ENCODE measurements at regions not wholly inside any gene's neighbourhood (a gene's known extent, or its start where the extent isn't known, plus 50 kb on each side); places are given as distances from the start of the nearest gene placed in this dataset.

DNA sequence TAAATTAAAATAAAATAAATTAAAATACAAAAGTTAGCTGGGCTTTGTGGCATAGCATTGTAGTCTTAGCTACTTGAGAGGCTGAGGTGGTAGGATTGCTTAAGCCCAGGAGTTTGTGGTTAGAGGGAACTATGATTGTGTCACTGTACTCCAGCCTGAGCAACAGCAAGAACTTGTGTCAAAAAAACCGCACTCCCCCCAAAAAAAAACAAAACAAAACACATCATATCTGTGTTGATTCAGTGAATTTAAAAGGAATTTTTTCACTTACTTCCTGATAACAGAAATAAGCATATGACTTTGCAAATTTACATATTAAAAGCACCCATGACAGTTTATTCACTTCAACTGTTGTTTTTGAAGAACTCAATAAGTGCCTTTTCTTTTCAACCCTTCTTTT is 68.1 kb upstream of the PELI1 start:
- Histone ChIP-seq H3K9ac (ENCODE audit: low read length) (no peak overlapping the region), H3K27me3 (ENCODE audit: control insufficient read depth, insufficient read depth, low read length) (no peaks in the 10 kb centered on the region), H3K9me3 (ENCODE audit: control insufficient read depth, insufficient read depth, low read depth, low read length) (no peaks in the 10 kb centered on the region), H3K27ac (ENCODE audit: low read depth, low read length) (no peak overlapping the region), H3K36me3 (ENCODE audit: control insufficient read depth, insufficient read depth, low read length) (no peaks in the 10 kb centered on the region), H3K4me1 (ENCODE audit: control insufficient read depth, insufficient read depth, low read length) (peaks cover 24% of the 10 kb centered on the region), H3K4me3 (ENCODE audit: low read depth, low read length) (no peak overlapping the region)

DNA sequence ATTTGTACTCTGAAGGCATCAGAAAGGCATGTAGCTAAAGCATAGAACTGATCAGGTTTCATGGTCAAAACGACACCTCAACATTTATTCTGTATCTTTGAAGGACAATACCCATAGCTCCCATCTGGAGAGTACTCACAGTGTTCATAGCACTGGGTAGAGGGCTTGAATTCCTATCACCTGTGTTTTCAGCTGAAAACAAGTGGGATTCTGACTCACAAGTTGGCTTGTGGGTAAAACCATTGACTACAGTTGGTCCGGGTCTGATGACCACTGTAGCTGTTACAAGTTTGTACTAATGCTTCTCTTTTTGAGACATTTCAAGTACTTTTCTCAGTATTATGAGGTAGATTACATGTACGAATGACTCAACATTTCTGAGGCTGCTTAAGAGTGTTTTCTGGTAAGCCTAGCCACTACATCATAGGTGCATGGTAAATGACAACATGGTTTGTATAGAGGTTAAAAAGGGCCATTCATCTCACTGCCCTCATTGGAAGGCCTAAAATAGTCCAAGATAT is 68.6 kb upstream of the PELI1 start:
- peaks cover 28% of the 10 kb centered on the region for H3K4me1 ChIP-seq (ENCODE audit: control insufficient read depth, insufficient read depth, low read length)
- no peak overlapping the region for H3K27ac ChIP-seq (ENCODE audit: low read depth, low read length)
- no peak overlapping the region for H3K9ac ChIP-seq (ENCODE audit: low read length)
- no peaks in the 10 kb centered on the region for H3K36me3 ChIP-seq (ENCODE audit: control insufficient read depth, insufficient read depth, low read length)
- no peaks in the 10 kb centered on the region for H3K9me3 ChIP-seq (ENCODE audit: control insufficient read depth, insufficient read depth, low read depth, low read length)
- no peaks in the 10 kb centered on the region for H3K27me3 ChIP-seq (ENCODE audit: control insufficient read depth, insufficient read depth, low read length)
- no peak overlapping the region for H3K4me3 ChIP-seq (ENCODE audit: low read depth, low read length)

DNA sequence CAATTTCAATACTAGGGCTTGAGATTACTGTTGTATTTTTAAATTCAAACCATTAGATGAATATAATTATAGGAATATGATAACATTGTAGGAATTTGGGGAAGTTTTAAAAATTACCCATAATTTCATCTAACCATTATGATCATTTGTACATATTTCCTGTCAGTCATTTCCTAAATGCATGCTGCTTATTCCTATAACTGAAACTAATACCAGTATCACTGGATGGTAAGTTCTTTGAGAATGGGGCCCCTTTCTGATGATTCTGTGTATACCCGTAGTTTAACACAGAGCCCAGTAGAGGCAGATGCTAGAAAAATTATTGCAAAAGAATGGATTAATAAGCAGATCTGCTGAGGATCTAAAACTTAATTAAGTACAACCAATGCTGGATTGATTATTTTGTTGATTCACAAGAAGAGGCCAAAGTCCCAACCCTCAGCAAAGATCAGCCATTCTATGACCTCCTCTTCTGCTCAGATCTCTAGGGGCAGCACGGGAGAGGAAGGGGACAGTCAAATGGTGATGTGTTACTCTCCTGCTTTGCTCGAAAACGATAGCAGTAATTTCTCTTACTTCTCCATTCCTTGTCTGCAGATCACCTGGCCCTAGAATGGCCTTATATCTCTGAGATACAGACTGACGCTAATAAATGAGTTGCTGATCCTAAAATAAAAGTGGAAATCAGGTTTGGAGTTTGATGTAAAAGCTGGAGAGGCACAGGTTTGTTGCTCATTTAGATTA is 69.5 kb upstream of the PELI1 start:
- no peak overlapping the region for H3K27ac ChIP-seq (ENCODE audit: low read depth, low read length)
- H3K9me3 ChIP-seq (ENCODE audit: control insufficient read depth, insufficient read depth, low read depth, low read length) = no peaks in the 10 kb centered on the region
- no peaks in the 10 kb centered on the region for H3K27me3 ChIP-seq (ENCODE audit: control insufficient read depth, insufficient read depth, low read length)
- no peak overlapping the region for H3K4me3 ChIP-seq (ENCODE audit: low read depth, low read length)
- no peaks in the 10 kb centered on the region for H3K36me3 ChIP-seq (ENCODE audit: control insufficient read depth, insufficient read depth, low read length)
- peaks cover 28% of the 10 kb centered on the region for H3K4me1 ChIP-seq (ENCODE audit: control insufficient read depth, insufficient read depth, low read length)
- no peak overlapping the region for H3K9ac ChIP-seq (ENCODE audit: low read length)

DNA sequence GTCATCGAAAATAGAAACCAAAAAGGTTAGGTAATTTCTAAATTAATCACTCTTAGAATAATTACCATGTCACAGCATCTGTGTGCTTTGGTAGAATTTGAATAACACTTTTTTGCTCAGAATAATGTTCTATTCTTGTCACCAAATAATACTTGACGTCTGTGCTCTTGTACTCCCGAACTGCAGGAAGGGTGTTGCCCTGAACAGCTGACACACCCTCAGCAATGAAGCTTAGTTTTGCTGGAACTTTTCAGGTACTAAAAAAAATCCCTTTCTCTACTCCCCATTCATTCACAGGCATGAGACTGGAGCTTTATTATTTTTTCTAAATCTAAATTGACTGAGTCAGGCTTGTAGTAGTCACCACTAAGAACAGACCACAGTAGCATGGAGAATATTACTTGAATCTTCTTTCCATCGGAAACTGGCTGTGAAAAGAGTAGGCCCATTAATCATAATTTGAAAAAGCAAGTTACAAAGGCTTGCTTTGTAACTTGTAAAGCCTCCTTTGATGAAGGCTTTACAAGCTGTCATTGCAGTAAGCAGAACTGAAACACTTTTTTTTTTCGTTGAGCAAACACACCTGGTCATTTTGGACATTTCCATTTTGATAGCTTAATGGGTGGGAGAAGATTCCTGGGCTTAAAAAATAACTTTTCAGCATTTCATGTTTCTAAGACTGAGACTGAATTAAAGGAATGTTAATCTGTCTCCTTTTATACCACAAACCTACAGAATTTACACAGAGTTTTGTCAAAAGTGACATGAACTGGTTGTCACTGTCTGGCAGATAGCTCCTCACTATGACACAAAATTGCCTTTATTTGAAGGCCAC is 70.3 kb upstream of the PELI1 start:
- Histone ChIP-seq H3K27ac (ENCODE audit: low read depth, low read length) (no peak overlapping the region), H3K4me3 (ENCODE audit: low read depth, low read length) (no peak overlapping the region), H3K36me3 (ENCODE audit: control insufficient read depth, insufficient read depth, low read length) (no peaks in the 10 kb centered on the region), H3K9me3 (ENCODE audit: control insufficient read depth, insufficient read depth, low read depth, low read length) (no peaks in the 10 kb centered on the region), H3K4me1 (ENCODE audit: control insufficient read depth, insufficient read depth, low read length) (peaks cover 29% of the 10 kb centered on the region), H3K9ac (ENCODE audit: low read length) (no peak overlapping the region), H3K27me3 (ENCODE audit: control insufficient read depth, insufficient read depth, low read length) (no peaks in the 10 kb centered on the region)

DNA sequence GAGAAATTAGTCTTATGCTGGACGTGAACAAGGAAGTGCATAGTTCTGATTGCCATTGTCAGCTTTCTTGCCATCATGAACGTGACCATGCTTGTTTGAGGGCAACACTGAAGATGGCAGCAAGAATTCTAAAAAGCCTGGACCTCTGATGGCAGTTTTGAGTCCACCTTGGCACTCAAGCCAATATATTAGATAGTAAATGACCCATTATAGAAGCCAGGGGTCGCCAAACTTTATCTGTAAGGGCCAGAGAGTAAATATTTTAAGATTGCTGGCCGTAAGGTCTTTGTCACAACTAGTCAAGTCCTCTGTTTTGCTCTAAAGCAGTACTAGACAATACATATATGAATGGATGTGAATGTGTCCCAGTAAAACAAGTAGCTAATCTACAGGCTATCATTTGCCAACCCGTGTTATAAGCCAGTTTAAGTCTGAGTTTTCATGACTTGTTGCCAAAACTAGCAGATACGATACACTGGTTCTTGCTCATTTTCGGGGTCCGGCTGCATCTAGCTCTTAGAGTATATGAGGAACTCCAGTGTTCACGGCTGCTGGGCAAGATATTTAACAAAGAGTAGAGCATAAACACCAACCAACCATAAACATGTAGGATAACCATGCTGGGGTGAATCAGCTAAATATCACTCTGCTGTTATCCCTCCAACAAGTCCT is 73.1 kb upstream of the PELI1 start:
- no peaks in the 10 kb centered on the region for H3K36me3 ChIP-seq (ENCODE audit: control insufficient read depth, insufficient read depth, low read length)
- H3K27ac ChIP-seq (ENCODE audit: low read depth, low read length) = no peak overlapping the region
- no peak overlapping the region for H3K9ac ChIP-seq (ENCODE audit: low read length)
- H3K4me1 ChIP-seq (ENCODE audit: control insufficient read depth, insufficient read depth, low read length) = peaks cover 53% of the 10 kb centered on the region
- no peaks in the 10 kb centered on the region for H3K27me3 ChIP-seq (ENCODE audit: control insufficient read depth, insufficient read depth, low read length)
- H3K4me3 ChIP-seq (ENCODE audit: low read depth, low read length) = no peak overlapping the region
- H3K9me3 ChIP-seq (ENCODE audit: control insufficient read depth, insufficient read depth, low read depth, low read length) = no peaks in the 10 kb centered on the region

DNA sequence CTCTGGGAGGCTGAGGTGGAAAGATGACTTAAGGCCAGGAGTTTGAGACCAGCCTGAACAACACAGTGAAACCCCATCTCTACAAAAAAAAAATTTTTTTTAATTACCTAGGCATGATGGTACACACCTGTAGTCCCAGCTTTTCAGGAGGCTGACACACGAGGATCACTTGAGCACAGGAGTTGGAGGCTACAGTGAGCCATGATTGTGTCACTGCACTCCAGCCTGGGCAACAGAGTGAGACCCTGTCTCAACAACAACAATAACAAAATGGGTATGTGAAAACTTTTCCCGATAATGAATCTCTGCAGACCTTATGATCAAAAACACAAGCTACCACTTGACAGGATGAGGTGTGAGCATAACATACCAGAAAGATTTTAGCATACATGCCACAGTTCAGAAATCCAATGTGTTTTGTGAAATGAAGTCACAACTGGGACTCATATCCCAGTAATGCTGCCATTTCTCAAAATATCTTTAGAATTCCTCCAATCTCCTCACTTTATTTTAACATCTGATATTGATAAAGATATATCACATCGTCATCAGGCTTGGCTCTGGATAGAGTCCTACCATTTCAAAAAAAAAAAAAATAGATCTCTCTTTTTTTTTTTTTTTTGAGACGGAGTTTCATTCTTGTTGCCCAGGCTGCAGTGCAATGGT is 74.0 kb upstream of the PELI1 start:
- Histone ChIP-seq H3K27me3 (ENCODE audit: control insufficient read depth, insufficient read depth, low read length) (no peaks in the 10 kb centered on the region), H3K4me1 (ENCODE audit: control insufficient read depth, insufficient read depth, low read length) (peaks cover 46% of the 10 kb centered on the region), H3K9ac (ENCODE audit: low read length) (no peak overlapping the region), H3K4me3 (ENCODE audit: low read depth, low read length) (no peak overlapping the region), H3K27ac (ENCODE audit: low read depth, low read length) (no peak overlapping the region), H3K9me3 (ENCODE audit: control insufficient read depth, insufficient read depth, low read depth, low read length) (no peaks in the 10 kb centered on the region), H3K36me3 (ENCODE audit: control insufficient read depth, insufficient read depth, low read length) (no peaks in the 10 kb centered on the region)

DNA sequence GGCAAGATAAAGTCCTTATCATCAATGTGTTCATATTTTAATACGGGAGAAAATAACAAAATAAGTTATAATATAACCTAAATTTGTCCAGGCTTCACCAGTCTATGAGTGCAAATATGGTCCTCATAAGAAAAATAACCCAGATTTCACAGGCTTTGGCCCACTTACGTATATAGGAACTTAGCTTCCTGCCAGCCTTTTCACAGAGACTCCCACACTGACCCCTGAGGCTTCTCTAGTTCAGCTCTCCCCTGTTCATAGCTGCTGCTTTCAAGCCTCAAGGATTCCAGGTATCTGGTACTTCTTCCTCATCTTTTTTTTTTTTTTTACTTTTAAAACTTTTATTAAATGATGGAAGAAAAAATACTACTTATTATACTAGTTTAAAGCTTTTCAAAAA is 74.9 kb upstream of the PELI1 start:
- Histone ChIP-seq H3K9ac (ENCODE audit: low read length) (no peak overlapping the region), H3K9me3 (ENCODE audit: control insufficient read depth, insufficient read depth, low read depth, low read length) (no peaks in the 10 kb centered on the region), H3K27me3 (ENCODE audit: control insufficient read depth, insufficient read depth, low read length) (no peaks in the 10 kb centered on the region), H3K4me1 (ENCODE audit: control insufficient read depth, insufficient read depth, low read length) (peaks cover 39% of the 10 kb centered on the region), H3K4me3 (ENCODE audit: low read depth, low read length) (no peak overlapping the region), H3K36me3 (ENCODE audit: control insufficient read depth, insufficient read depth, low read length) (no peaks in the 10 kb centered on the region), H3K27ac (ENCODE audit: low read depth, low read length) (no peak overlapping the region)

DNA sequence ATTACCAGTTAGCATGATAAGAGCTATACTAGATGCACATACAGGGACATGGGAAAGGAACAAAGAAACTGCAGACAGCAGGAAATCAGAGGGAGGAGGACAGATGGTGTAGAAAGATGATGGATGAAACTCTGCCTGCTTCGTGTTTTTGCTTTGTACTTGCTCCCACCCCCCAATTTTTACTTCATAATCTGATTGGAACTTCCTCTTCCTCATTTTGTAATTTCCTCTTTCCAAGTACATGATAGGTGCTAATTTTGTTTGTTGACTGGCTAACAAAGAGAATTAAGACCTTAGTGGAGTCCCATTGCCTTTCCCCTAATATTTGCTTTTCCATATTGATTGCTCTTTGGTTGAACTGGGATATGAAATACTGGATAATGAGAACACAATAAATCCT is 76.0 kb upstream of the PELI1 start:
- no peak overlapping the region for H3K4me3 ChIP-seq (ENCODE audit: low read depth, low read length)
- H3K9me3 ChIP-seq (ENCODE audit: control insufficient read depth, insufficient read depth, low read depth, low read length) = no peaks in the 10 kb centered on the region
- H3K36me3 ChIP-seq (ENCODE audit: control insufficient read depth, insufficient read depth, low read length) = no peaks in the 10 kb centered on the region
- H3K27me3 ChIP-seq (ENCODE audit: control insufficient read depth, insufficient read depth, low read length) = no peaks in the 10 kb centered on the region
- H3K4me1 ChIP-seq (ENCODE audit: control insufficient read depth, insufficient read depth, low read length) = peaks cover 34% of the 10 kb centered on the region
- H3K9ac ChIP-seq (ENCODE audit: low read length) = no peak overlapping the region
- no peak overlapping the region for H3K27ac ChIP-seq (ENCODE audit: low read depth, low read length)

DNA sequence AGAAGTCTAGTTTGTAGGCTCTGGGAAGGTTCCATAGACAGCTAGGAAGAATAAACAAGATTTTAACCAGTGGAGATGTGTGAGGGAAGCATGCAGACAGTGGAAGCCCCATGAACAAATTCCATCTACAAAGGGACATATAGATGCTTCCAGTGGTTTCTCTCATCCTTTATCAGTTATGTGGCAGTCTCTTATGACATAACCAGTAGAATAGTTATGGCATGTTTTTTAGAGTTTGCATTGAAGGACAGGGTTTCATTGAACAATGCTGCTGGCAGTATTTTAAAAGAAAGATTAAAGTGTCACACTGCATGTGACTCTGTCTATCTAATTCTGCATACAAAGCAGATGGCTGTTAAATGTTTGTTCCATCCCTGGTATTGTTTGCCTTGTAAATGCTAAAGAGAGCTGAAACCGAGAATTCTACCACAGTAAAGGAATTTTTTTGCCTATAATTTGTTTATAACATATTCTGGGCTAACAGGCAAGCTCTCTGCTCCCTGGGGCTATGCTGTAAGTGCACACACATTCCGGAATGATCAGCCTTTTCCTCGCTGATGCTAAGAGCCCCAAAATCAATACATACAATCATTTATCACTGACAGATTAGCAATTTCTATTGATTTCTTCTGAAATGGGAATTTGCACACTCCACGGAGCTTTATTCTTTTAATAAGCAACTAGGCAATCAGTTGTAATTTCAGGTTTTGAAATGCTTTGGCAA is 76.8 kb upstream of the PELI1 start:
- H3K36me3 ChIP-seq (ENCODE audit: control insufficient read depth, insufficient read depth, low read length) = no peaks in the 10 kb centered on the region
- no peaks in the 10 kb centered on the region for H3K27me3 ChIP-seq (ENCODE audit: control insufficient read depth, insufficient read depth, low read length)
- H3K9me3 ChIP-seq (ENCODE audit: control insufficient read depth, insufficient read depth, low read depth, low read length) = no peaks in the 10 kb centered on the region
- H3K27ac ChIP-seq (ENCODE audit: low read depth, low read length) = no peak overlapping the region
- H3K4me1 ChIP-seq (ENCODE audit: control insufficient read depth, insufficient read depth, low read length) = peaks cover 39% of the 10 kb centered on the region
- H3K9ac ChIP-seq (ENCODE audit: low read length) = no peak overlapping the region
- no peak overlapping the region for H3K4me3 ChIP-seq (ENCODE audit: low read depth, low read length)

DNA sequence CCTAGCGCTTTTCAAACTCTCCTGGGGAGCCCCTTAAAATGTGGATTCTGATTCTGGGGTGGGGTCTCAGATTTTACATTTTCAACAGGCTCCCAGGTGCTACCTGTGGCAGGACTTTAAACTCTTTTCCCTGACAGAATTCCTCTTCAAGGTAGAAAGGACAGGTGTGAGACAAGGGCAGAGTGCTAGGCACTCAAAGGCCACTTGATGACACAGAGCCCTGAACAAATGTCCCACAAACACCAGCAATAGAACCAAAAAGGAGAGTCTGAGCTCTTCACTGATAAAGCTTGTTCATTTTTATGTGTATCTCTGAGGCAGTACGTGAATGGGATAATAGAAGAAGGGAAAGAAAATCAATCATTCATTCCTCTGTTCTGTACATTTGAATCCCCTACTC is 77.7 kb upstream of the PELI1 start:
- no peaks in the 10 kb centered on the region for H3K9me3 ChIP-seq (ENCODE audit: control insufficient read depth, insufficient read depth, low read depth, low read length)
- H3K9ac ChIP-seq (ENCODE audit: low read length) = no peak overlapping the region
- no peak overlapping the region for H3K4me3 ChIP-seq (ENCODE audit: low read depth, low read length)
- H3K4me1 ChIP-seq (ENCODE audit: control insufficient read depth, insufficient read depth, low read length) = peaks cover 41% of the 10 kb centered on the region
- H3K27ac ChIP-seq (ENCODE audit: low read depth, low read length) = no peak overlapping the region
- H3K27me3 ChIP-seq (ENCODE audit: control insufficient read depth, insufficient read depth, low read length) = no peaks in the 10 kb centered on the region
- H3K36me3 ChIP-seq (ENCODE audit: control insufficient read depth, insufficient read depth, low read length) = no peaks in the 10 kb centered on the region
